Fibroblast of lung (primary cell): ENCODE measurements at regions not wholly inside any gene's neighbourhood (a gene's known extent, or its start where the extent isn't known, plus 50 kb on each side); places are given as distances from the start of the nearest gene placed in this dataset.

Experiments
- CTCF ChIP-seq, 2 donors: IDR thresholded peaks in 1 of 2; conservative IDR thresholded peaks in 1 of 2; 1 replicate in 1 of 2; 2 replicates in 1 of 2; pipeline ENCODE4 v1.5.1; 2011 to 2012; ENCODE audit warnings: low read length in 2 of 2, control low read depth in 1 of 2, inconsistent platforms in 1 of 2, low read depth in 1 of 2, mild to moderate bottlenecking in 1 of 2
- EZH2 ChIP-seq: IDR thresholded peaks from 2 replicates; pipeline ENCODE4 v1.5.1; 2012; ENCODE audit warnings: low read length, control low read depth, mild to moderate bottlenecking; ENCODE audit errors: missing control alignments

GRCh38 chr7:12909483-12909882 is 222.1 kb downstream of the ARL4A start:
- TF ChIP-seq CTCF (conservative IDR thresholded peaks at IDR 0.05 in 1 of 2, IDR thresholded peaks at IDR 0.05 in 1 of 2; ENCODE audit: low read depth in 1 of 2, low read length in 2 of 2) (no peak), EZH2 (no peak)
